ENCODE measurements at regions not wholly inside any gene's neighbourhood (a gene's known extent, or its start where the extent isn't known, plus 50 kb on each side); places are given as distances from the start of the nearest gene placed in this dataset.

GRCh38 chr1:9449110-9449627, 90.1 kb upstream of the SLC25A33 start:
- TF ChIP-seq EP300 (IDR thresholded peaks at IDR 0.05; ENCODE audit: low read depth) (no peak), POLR2AphosphoS5 (IDR thresholded peaks at IDR 0.05) (no peak)
